K562 (cell line): ENCODE measurements at regions not wholly inside any gene's neighbourhood (a gene's known extent, or its start where the extent isn't known, plus 50 kb on each side); places are given as distances from the start of the nearest gene placed in this dataset.

Experiments used
- ATAC-seq: fragments of 200-7000 bp; cut with Tn5 transposase; 3 replicates; pipeline ENCODE4 v1.9.1; 2020; ENCODE audit warnings: moderate library complexity
- BruUV-seq: library from RNA; stranded (reverse); fragments of 400-500 nt; replicated peaks from 2 replicates; lab custom pipeline; 2021; lab: Mats Ljungman, UMichigan
- CTCF ChIA-PET: fragments of 300-600 bp; formaldehyde crosslinking; extraction: SDS; loops from one replicate; lab custom pipeline; 2021; ENCODE audit warnings: low intra/inter-chr PET ratio; lab: Yijun Ruan, JAX
- POLR2A ChIA-PET: fragments of 300-600, 350-650 bp; sonication (Branson Sonifier 250); formaldehyde crosslinking; extraction: SDS; loops from one replicate; lab custom pipeline; 2021; ENCODE audit warnings: antibody characterized with exemption, inconsistent platforms; lab: Yijun Ruan, JAX
- DNase-seq, 4 experiments: peaks; one replicate each; pipeline versions ENCODE4 v3.0.0 to v3.0.0-alpha.2; 2011 to 2018; ENCODE audit warnings: low spot score in 3 of 4, mixed read lengths in 3 of 4; ENCODE audit errors: extremely low read depth in 1 of 4
- FAIRE-seq: peaks from 2 replicates; lab custom pipeline; 2011; peaks lifted over from hg19 to GRCh38; lab: Jason Lieb, UNC
- H2AFZ ChIP-seq: 2 replicates; pipeline ENCODE4 v1.6.0; 2011; ENCODE audit warnings: low read depth, low read length, control low read depth, inconsistent platforms
- H3K27ac ChIP-seq: fragments of 200-600 bp; 3 replicates; pipeline ENCODE4 v1.8.0; 2011; ENCODE audit warnings: low read depth, mild to moderate bottlenecking, control low read depth, inconsistent platforms, low read length, moderate library complexity, mixed read lengths; ENCODE audit errors: extremely low read depth
- H3K27me3 ChIP-seq, 2 experiments: fragments of 300-600 bp in 1 of 2; 2 replicates in 1 of 2; 3 replicates in 1 of 2; pipeline versions ENCODE4 v1.6.0 to v1.8.0; 2011; ENCODE audit warnings: inconsistent platforms in 2 of 2, low read length in 2 of 2, mild to moderate bottlenecking in 1 of 2, mixed read lengths in 1 of 2, moderate library complexity in 1 of 2; ENCODE audit not compliant: control insufficient read depth in 2 of 2, insufficient read depth in 2 of 2
- H3K36me3 ChIP-seq: fragments of 300-600 bp; 3 replicates; pipeline ENCODE4 v1.8.0; 2011; ENCODE audit warnings: mild to moderate bottlenecking, low read length, inconsistent platforms; ENCODE audit not compliant: control insufficient read depth, insufficient read depth
- H3K4me1 ChIP-seq, 2 experiments: fragments of 200-600 bp in 1 of 2; replicated peaks in 1 of 2; 2 replicates in 1 of 2; 3 replicates in 1 of 2; pipeline versions ENCODE4 v1.5.1 to v1.8.0; 2011; ENCODE audit warnings: inconsistent platforms in 2 of 2, low read length in 2 of 2, mild to moderate bottlenecking in 1 of 2, mixed read lengths in 1 of 2, moderate library complexity in 1 of 2; ENCODE audit not compliant: control insufficient read depth in 2 of 2, insufficient read depth in 2 of 2
- H3K4me2 ChIP-seq: 2 replicates; pipeline ENCODE4 v1.6.1; 2011; ENCODE audit warnings: low read length, control low read depth, inconsistent platforms, mixed read lengths; ENCODE audit not compliant: insufficient read depth
- H3K4me3 ChIP-seq: fragments of 200-600 bp; sonication (generic), shearing (Covaris generic); 2 replicates; pipeline ENCODE4 v1.5.1; 2016; ENCODE audit warnings: control low read depth, inconsistent platforms
- H3K79me2 ChIP-seq: fragments of 200-600 bp; 3 replicates; pipeline ENCODE4 v1.8.0; 2011; ENCODE audit warnings: low read length, inconsistent platforms; ENCODE audit not compliant: control insufficient read depth, insufficient read depth
- H3K9ac ChIP-seq, 2 experiments: 2 replicates each; pipeline versions ENCODE4 v1.6.0 to v1.6.1; 2011; ENCODE audit warnings: low read depth in 2 of 2, low read length in 2 of 2, control low read depth in 1 of 2, inconsistent platforms in 1 of 2, mild to moderate bottlenecking in 1 of 2, mixed read lengths in 1 of 2; ENCODE audit not compliant: insufficient read depth in 1 of 2
- H3K9me1 ChIP-seq: one replicate; pipeline ENCODE4 v1.6.0; 2011; ENCODE audit warnings: inconsistent platforms, mild to moderate bottlenecking, low read length, moderate library complexity; ENCODE audit not compliant: control insufficient read depth, insufficient read depth
- H3K9me3 ChIP-seq: replicated peaks from 2 replicates; pipeline ENCODE4 v1.5.1; 2011; ENCODE audit warnings: low read depth, low read length, inconsistent platforms; ENCODE audit not compliant: control insufficient read depth, insufficient read depth
- H4K20me1 ChIP-seq: replicated peaks from 2 replicates; pipeline ENCODE4 v1.6.1; 2011; ENCODE audit warnings: low read length, inconsistent platforms, mixed read lengths; ENCODE audit not compliant: control insufficient read depth, insufficient read depth
- BHLHE40 ChIP-seq: IDR thresholded peaks from 2 replicates; pipeline ENCODE4 v1.6.1; 2011; ENCODE audit warnings: low read length, improper control_type of control experiment
- POU5F1 ChIP-seq: fragments of 150-350 bp; IDR thresholded peaks from 2 replicates; pipeline ENCODE4 v1.6.1; 2014; ENCODE audit warnings: borderline replicate concordance, low read length, low read depth, mild to moderate bottlenecking; ENCODE audit not compliant: partially characterized antibody
- RBBP5 ChIP-seq: fragments of 200-600 bp; sonication (generic); IDR thresholded peaks from 2 replicates; pipeline ENCODE4 v1.6.1; 2012; ENCODE audit warnings: borderline replicate concordance, mild to moderate bottlenecking, low read length, control low read depth, inconsistent platforms; ENCODE audit not compliant: insufficient read depth, poor library complexity, severe bottlenecking
- SRSF3 ChIP-seq: fragments of 200-400 bp; formaldehyde crosslinking; IDR thresholded peaks from 2 replicates; pipeline ENCODE4 v1.6.1; 2016; ENCODE audit warnings: mild to moderate bottlenecking, low read length, moderate library complexity; ENCODE audit not compliant: insufficient read depth
- STAG1 ChIP-seq: sonication (generic); formaldehyde crosslinking; IDR thresholded peaks from 2 replicates; pipeline ENCODE4 v1.5.0; 2020; ENCODE audit warnings: missing genetic modification reagents, borderline replicate concordance
- THAP12 ChIP-seq: fragments of 250-450 bp; sonication (Bioruptor Pico); IDR thresholded peaks from 2 replicates; pipeline ENCODE4 v1.9.0; 2021; ENCODE audit warnings: mild to moderate bottlenecking, inconsistent platforms
- TSHZ1 ChIP-seq: fragments of 250-450 bp; sonication (Bioruptor Pico); IDR thresholded peaks from 2 replicates; pipeline ENCODE4 v1.4.0; 2020; ENCODE audit warnings: mild to moderate bottlenecking, moderate library complexity
- ZFPM2 ChIP-seq: fragments of 250-450 bp; sonication (Bioruptor Pico); IDR thresholded peaks from 2 replicates; pipeline ENCODE4 v1.5.1; 2022; ENCODE audit warnings: mild to moderate bottlenecking
- WGBS: fragments of 100-300 bp; shearing (Covaris generic); methylation state at CpG from one replicate; pipeline ENCODE4 v1.1.6; 2016; ENCODE audit warnings: low coverage, mixed read lengths; ENCODE audit not compliant: insufficient coverage; ENCODE audit errors: missing lambda C conversion rate; 5-methylcytosine and 5-hydroxymethylcytosine counted together
- in situ Hi-C: fragments of 300-500 bp; cut with MboI; formaldehyde crosslinking; loops from 4 replicates; pipeline ENCODE4 v1.15.0; 2018; ENCODE audit warnings: inconsistent platforms, mixed read lengths
- intact Hi-C: fragments of 100-400 bp; cut with micrococcal nuclease; formaldehyde crosslinking; loops from 2 replicates; pipeline ENCODE4 v1.14.2; 2022

- ChIA-PET CTCF (no interaction called here), POLR2A (no interaction called here)
- FAIRE-seq (no peak), DNase-seq (no peak), ATAC-seq (no peak)
- intact Hi-C loops (no loop called here), in situ Hi-C loops (no loop called here)
- Histone ChIP-seq H2AFZ (no peak overlapping the region), H3K36me3 (no peaks in the 10 kb centered on the region), H3K9me1 (no peaks in the 10 kb centered on the region), H3K4me1 (no peaks in the 10 kb centered on the region), H3K79me2 (no peaks in the 10 kb centered on the region), H3K9me3 (no peaks in the 10 kb centered on the region), H3K4me3 (no peak overlapping the region), H3K27ac (no peak overlapping the region), H3K4me2 (no peak overlapping the region), H4K20me1 (no peaks in the 10 kb centered on the region), H3K9ac (no peak overlapping the region), H3K27me3 (no peaks in the 10 kb centered on the region)
- BruUV-seq: no TSS peak
- no peak for TF ChIP-seq SRSF3
- no peak for TF ChIP-seq POU5F1
- TF ChIP-seq BHLHE40: no peak
- TF ChIP-seq STAG1 (CRISPR knock-in tag): no peak
- TF ChIP-seq THAP12 (CRISPR knock-in tag): no peak
- TF ChIP-seq RBBP5: no peak
- no peak for TF ChIP-seq ZFPM2 (CRISPR knock-in tag)
- TF ChIP-seq TSHZ1: no peak
- no CpG with 5 or more reads among the region's 2 CpGs for WGBS
Observed at GRCh38 chr14:30115756-30116155, 188.1 kb upstream of the PRKD1 start.
